GM12873 (cell line): ENCODE measurements at regions not wholly inside any gene's neighbourhood (a gene's known extent, or its start where the extent isn't known, plus 50 kb on each side); places are given as distances from the start of the nearest gene placed in this dataset.

Experiments
- CTCF ChIP-seq: IDR thresholded peaks from 2 replicates; pipeline ENCODE4 v1.5.1; 2012; ENCODE audit warnings: low read depth, mild to moderate bottlenecking, moderate library complexity, low read length, control low read depth; ENCODE audit not compliant: insufficient read depth; ENCODE audit errors: missing control alignments

DNA sequence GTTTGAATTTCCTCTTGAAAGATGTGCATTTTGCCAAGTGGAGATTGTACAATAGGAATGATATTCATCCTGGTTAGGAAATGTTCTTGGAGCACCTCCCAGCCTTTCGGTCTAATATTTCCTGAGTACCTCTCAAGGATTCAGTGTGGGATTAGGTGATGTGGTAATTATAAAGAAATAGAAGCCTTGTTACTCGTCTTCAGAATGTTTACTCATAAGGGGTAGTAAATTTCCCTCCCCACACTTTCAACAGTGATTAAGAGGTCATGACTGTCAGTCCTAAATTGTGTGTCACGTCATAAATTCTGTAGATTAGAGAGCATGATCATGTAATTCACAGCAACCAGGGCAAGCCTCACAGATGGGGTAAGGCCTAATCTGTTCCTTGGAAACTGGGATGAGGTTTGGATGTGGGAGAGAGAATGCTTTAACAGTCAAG is 633.1 kb upstream of the TBL1XR1 start:
- no peak for TF ChIP-seq CTCF

- TF ChIP-seq CTCF: no peak
These were observed 634.1 kb upstream of the TBL1XR1 start for GRCh38 chr3:177831361-177831760.

- no peak for TF ChIP-seq CTCF
These were observed 635.6 kb upstream of the TBL1XR1 start for GRCh38 chr3:177832880-177833279.

- no peak for TF ChIP-seq CTCF
These were observed 636.0 kb upstream of the TBL1XR1 start for GRCh38 chr3:177833332-177833731.

DNA sequence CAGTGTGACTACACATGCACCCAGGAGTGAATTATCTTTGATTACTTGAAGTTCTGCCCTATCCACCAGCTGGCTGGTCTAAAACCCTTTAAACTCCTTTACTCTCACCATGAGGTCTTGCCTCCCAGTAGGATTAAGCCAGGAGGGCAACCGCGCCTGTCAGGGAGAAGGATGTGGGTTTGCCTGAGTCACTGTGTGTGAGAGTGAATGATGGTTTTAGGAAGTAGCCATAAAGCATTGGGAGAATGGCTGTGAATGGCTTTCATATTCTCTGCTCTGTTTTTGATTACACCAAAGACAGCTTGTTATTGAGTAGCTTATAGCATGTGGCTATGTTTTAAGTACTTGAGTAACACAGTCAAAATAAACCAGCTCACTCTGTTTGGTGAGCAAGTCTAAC is 637.7 kb upstream of the TBL1XR1 start:
- TF ChIP-seq CTCF: no peak

DNA sequence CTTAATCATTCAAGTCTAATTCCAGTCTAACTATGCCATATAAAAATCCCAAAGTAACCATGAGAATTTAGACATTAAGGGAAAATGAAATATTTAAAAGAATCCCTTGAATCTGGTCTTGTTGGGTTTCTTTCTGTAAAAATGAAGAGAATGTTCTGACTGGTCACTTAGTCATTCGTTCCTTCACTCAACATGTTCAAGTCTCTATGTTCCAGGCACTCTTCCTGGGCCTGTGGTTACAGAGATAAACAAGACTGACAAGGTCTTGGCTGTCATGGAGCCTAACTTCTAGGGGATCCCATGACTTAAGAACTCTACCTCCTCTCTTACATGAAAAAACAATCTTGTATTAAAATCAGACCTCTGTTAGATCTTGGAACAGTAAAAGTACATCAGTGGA is 638.6 kb upstream of the TBL1XR1 start:
- TF ChIP-seq CTCF: no peak

DNA sequence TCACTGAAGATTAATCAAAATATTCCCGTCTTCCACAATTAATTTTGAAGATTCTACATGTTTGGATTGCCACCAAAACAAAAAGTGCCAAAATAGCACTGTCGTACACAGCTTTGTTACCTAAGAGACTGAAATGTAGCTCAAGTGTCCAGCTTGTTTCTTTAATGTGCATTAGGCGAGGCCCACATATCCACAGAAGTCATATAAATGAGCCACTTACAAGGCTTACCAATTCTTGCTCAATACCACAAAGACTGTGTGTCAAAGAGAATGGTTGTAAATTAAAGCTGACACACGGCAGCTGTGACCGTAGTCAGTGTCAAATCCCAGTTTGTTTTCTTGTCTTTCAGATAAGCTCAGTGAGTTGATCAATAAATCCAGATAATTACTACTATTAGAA is 639.4 kb upstream of the TBL1XR1 start:
- TF ChIP-seq CTCF: no peak
